ENCODE measurements at regions not wholly inside any gene's neighbourhood (a gene's known extent, or its start where the extent isn't known, plus 50 kb on each side); places are given as distances from the start of the nearest gene placed in this dataset.

Small RNA genes lying in the stretch of these regions (small RNA-seq; reads per million reads assigned to genes)
- gene RN7SL422P (ENCODE audit: insufficient read depth in 2 of 3, insufficient read length in 3 of 3, low read depth in 2 of 3, low replicate concordance in 1 of 3): 0 reads per million in 3 experiments
